ENCODE measurements at regions not wholly inside any gene's neighbourhood (a gene's known extent, or its start where the extent isn't known, plus 50 kb on each side); places are given as distances from the start of the nearest gene placed in this dataset.

DNA sequence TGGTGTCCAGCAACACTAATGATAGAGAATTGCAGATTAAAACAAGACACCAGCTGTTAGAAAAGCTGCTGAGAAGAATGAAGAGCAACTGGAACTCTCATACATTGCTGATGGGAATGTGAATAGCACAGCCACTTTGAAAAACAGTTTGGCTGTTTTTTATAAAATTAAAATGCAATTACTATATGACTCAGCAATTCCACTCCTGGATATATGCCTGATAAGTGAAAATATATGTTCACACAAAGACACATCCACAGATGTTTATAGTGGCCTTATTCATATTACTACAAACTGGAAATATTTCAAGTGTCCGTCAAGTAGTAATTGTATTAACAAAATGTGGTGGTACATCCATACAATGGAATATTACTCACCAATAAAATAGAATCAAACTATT is 99.7 kb upstream of the HAO2 start:
- no peak for DNase-seq (ENCODE audit: low read depth)
- H3K4me3 ChIP-seq (ENCODE audit: low read length), result no peak overlapping the region
- TF ChIP-seq, protein P1, sequence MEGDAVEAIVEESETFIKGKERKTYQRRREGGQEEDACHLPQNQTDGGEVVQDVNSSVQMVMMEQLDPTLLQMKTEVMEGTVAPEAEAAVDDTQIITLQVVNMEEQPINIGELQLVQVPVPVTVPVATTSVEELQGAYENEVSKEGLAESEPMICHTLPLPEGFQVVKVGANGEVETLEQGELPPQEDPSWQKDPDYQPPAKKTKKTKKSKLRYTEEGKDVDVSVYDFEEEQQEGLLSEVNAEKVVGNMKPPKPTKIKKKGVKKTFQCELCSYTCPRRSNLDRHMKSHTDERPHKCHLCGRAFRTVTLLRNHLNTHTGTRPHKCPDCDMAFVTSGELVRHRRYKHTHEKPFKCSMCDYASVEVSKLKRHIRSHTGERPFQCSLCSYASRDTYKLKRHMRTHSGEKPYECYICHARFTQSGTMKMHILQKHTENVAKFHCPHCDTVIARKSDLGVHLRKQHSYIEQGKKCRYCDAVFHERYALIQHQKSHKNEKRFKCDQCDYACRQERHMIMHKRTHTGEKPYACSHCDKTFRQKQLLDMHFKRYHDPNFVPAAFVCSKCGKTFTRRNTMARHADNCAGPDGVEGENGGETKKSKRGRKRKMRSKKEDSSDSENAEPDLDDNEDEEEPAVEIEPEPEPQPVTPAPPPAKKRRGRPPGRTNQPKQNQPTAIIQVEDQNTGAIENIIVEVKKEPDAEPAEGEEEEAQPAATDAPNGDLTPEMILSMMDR (IDR thresholded peaks at IDR 0.05; ENCODE audit: insufficient read depth, low read depth, low read length, missing control alignments), result no peak

DNA sequence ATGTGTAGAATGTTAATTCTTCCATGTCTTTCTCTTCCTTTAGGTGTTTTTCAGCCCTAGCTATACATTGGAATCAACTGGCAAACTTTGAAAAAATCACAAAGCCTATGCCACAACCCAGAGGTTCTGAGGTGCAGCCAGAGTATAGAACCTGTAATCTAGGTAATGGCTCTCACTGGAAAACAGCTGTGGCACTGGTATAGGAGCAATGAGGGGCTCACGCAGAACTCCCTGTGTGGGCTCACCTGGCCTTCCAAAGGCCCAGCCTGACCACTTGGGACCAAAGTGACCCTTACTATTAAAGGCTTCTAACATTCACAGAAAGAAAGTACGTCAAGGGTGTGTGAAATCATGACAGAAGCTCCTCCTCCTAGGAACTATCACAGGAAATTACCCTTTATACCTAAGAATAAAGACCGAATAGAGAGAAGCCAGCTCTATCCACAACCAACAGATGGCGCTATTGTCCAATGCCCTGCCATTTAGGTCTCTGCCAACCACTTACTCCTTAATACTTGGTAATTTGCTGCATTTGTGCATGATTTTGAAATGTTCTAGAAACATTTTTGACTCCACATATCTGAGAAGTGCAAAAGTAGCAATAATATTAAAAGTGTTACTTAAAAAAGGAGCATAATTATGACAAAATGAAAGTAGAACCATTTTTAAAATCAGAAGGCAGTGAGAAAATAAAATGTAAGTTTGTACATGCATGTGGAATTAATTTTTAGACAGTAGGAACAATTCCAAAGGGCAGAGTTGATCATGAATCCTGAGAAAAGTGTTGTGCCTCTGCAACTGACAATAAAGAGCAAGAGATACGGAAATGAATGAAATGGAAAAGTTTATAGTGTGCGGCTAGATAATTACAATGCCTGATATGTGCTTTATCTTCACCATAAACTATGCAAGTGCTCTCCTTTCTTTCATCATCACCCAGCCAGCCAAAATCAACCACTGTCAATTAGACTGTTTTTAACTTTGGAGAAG is 93.1 kb upstream of the HAO2 start:
- peak; percentile 73 for DNase-seq (ENCODE audit: low read depth)
- TF ChIP-seq, protein P1 (IDR thresholded peaks at IDR 0.05; ENCODE audit: insufficient read depth, low read depth, low read length, missing control alignments), result peak; percentile 97
- H3K4me3 ChIP-seq (ENCODE audit: low read length), result no peak overlapping the region

DNA sequence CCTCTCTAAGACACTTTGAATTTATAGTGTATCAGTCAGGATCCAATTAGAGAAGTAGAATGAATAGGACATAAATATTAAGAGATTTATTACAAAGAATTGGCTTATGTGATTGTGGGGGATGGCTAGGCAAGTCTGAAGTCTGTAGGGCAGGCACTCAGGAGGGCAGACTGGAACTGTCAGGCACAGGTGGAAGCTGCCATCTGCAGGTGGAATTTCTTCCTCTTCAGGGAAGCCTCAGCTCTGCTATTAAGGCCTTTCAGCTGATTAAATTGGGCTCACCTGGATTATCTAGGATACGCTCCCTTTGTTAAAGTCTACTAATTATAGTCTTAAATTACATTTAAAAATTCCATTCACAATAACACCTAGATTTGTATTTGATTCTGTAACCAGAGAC is 92.0 kb upstream of the HAO2 start:
- DNase-seq (ENCODE audit: low read depth), result peak; percentile 57
- TF ChIP-seq, protein P1 (IDR thresholded peaks at IDR 0.05; ENCODE audit: insufficient read depth, low read depth, low read length, missing control alignments), result peak; percentile 55

DNA sequence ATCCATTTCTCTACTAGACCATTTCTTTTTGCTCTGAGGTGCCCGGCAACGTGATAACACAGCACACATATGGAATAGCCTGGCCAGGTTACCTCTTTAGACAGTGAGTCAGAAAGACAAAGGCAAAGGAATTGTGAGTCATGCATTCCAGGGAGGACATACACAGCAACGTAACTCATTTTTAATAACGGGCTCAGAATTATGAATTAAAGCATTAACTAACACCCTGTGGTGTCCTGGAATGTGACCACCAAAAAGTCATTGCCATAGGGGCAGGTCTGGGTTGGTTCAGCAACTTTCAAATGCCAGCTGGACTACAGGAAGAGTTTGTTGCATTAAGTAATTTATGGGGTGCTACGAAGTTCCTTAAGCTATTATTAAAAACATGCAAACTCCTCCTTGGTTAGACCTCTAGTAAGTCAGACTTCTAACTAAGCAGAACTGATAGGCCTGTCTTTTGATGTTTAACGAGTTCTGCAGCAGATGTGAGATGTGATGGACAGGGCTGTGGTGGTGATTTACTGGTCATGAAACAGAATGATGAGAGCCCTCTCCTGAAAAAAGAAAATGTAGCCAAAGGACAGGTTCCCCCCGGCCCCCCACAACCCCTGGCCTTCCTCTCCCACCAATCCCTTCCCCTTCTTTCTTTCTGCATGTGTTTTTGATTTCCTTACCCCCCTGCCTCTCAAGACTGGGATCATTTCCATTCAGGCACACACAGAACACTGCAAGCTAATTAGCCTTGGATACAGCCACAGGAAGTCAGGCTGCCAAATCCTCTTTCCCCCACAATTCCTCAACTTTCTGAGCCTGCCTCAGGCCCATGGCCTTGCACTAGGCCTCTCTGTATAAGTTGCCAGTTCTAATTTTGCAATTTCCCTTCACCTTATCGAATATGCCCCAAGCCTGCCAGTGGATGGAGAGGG is 88.9 kb upstream of the HAO2 start:
- no peak overlapping the region for H3K4me3 ChIP-seq (ENCODE audit: low read length)
- peak; percentile 95 for DNase-seq (ENCODE audit: low read depth)
- TF ChIP-seq, protein P1 (IDR thresholded peaks at IDR 0.05; ENCODE audit: insufficient read depth, low read depth, low read length, missing control alignments), result no peak

More for the DNA sequence above, 92.0 kb upstream of the HAO2 start:
- no peak overlapping the region for H3K4me3 ChIP-seq (ENCODE audit: low read length)

- H3K4me3 ChIP-seq (ENCODE audit: low read length), result no peak overlapping the region
- peak; percentile 95 for DNase-seq (ENCODE audit: low read depth)
- TF ChIP-seq, protein P1 (IDR thresholded peaks at IDR 0.05; ENCODE audit: insufficient read depth, low read depth, low read length, missing control alignments), result no peak
These were observed 83.1 kb upstream of the HAO2 start for GRCh38 chr1:119285482-119285881.

- DNase-seq (ENCODE audit: low read depth), result peak; percentile 65
- TF ChIP-seq, protein P1 (IDR thresholded peaks at IDR 0.05; ENCODE audit: insufficient read depth, low read depth, low read length, missing control alignments), result peak; percentile 65
- H3K4me3 ChIP-seq (ENCODE audit: low read length), result no peak overlapping the region
These were observed 81.9 kb upstream of the HAO2 start for GRCh38 chr1:119286587-119287181.
